IPS DF 4.7 (cell line): ENCODE measurements at regions not wholly inside any gene's neighbourhood (a gene's known extent, or its start where the extent isn't known, plus 50 kb on each side); places are given as distances from the start of the nearest gene placed in this dataset.

Source experiments
- DNase-seq: peaks from one replicate; pipeline ENCODE4 v3.0.0-alpha.2; 2013; ENCODE audit warnings: low spot score; ENCODE audit errors: extremely low read depth

DNA sequence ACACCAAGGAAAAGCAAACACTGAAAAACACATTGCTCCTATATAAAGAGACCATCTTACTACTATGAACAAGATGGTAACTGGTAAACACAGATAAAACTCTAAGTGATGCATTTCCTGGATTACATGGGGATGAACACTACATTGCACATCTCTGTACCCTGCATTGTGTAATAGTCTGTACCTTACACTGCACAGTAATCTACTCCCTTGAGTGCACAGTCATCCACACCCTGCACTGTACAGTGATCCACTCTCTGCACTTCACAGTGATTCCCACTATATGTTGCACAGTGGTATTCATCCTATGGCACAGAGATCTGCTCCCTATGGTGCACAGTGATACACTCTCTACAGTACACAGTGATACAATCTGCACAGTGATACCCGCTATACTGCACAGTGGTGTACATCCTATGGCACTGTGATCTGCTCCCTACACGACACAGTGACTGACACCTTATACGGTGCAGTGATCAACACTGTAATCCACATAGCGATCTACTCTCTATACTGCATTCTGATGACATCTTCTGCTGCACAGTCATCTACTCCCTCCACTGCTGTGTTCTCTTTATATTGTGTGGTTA is 462.2 kb upstream of the RGPD4 start:
- DNase-seq: no peak

DNA sequence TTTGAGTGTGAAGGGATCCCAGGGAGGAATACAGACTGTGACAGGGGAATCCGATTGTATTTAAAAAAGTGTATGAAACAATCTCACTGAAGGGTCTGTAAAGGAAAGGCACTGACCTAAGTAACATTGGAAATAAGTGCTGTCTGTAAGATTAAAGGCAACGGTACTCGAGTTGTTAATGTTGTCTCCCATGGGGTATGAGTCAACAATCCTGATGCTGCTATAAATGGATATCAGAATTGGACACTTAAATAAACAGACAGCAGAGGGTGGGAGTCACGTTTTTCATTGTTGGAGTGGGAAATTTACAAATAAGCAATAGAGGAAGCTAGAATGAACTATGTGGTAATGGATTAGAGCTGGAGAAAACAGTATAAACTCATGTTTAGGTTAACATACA is 452.4 kb upstream of the RGPD4 start:
- DNase-seq: no peak

DNA sequence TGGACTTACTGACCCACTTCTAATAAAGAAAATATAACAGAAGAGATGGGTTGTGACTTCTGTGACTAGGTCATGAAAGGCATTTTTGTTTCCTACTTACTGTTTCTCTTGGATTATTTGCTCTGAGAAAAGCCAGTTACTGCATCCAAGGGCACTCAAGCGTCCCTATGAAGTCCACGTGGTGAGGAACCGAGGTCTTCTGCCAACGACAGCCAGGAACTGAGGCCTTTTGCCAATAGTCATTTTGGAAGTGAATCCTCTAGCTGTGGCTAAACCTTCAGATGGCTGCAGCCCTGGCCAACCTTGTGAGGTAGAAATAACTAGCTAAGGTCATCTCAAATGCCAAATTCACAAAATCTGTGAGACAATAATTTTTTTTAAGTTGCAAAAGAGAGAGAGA is 449.8 kb upstream of the RGPD4 start:
- DNase-seq: no peak

DNA sequence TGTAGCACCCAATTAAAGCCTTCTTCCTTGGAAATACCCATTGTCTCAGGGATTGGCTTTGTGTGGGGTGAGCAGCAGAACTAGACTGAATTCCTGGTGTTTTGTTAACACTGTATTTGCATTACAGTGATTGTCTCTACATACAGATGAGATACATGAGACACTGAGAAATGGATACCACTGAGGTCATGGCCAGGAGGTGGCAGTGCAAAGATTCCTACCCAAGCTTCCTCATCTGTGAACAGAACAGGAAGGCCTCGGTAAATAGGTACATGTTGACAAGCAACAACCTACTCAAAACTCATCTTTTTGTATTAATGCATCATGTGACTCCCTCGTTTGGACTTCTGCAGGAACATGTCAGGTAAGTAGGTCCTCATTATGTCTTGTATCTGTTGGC is 445.8 kb upstream of the RGPD4 start:
- DNase-seq: no peak

DNA sequence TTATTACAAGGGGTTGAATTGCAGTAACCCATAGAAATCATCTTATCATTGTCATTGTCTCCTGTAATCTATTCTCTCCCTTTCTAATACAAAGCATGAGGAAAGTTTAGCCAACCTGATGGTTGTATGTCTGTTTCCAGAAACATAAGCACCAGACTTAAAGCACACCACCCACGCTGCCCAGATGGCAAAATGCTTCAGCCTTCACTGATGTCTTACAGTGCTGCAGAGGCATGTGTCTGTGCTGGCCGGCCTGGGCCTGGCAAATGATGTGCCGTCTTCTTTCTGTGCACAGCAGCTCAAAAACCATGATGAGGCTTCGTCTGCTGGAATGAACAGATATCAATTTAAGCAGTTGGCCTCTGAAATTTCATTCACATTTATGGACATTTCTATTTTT is 443.0 kb upstream of the RGPD4 start:
- no peak for DNase-seq

DNA sequence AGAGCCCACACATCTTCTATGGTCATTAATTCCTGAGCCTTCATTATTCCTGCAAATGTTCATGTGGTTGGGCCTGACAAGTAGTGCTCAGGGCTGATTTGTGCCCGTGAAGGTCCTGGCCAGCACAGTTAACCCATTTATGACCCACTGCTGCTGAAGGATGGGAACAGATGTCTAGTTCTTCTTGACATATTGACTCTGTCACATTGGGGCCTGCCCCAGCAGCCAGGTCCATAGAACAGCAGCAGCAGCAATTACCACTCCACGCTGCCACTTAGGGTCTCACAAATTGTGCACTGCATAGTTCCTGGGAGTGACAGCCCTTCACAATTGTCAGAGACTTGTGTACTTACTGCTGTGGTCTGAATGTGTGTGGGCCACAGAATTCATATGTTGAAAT is 442.3 kb upstream of the RGPD4 start:
- no peak for DNase-seq

DNA sequence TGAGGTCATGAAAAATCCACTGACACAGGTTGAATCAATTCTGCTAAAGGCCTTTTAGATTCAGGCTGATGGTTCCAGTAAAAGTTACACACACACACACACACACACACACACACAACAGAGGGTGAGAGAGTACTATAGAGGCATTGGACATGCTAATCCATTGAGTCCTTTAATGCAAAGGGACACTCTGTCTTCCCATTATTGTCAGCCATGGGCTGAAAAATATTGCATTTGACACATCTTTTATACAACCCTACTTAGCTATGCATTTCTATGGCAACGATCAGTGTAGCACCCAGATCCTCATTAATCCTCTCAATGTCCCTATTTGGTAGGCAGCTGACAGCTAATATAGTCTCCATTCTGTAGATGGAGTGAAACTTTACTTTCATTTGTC is 440.8 kb upstream of the RGPD4 start:
- DNase-seq: no peak

DNA sequence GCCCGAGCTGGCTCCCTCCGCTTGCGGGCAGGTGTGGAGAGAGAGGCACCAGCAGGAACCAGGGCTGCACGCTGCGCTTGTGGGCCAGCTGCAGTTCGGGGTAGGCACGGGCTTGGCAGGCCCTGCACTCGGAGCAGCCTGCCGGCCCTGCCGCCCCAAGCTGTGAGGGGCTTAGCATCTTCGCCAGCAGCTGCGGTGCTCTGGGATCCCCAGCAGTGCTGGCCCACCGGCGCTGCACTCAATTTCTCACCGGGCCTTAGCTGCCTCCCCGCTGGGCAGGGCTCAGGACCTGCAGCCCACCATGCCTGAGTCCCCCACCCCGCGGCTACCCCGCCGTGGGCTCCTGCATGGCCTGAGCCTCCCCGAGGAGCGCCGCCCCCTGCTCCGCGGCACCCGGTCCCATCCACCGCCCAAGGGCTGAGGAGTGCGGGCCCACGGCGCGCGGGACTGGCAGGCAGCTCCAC is 434.4 kb upstream of the RGPD4 start:
- no peak for DNase-seq

DNA sequence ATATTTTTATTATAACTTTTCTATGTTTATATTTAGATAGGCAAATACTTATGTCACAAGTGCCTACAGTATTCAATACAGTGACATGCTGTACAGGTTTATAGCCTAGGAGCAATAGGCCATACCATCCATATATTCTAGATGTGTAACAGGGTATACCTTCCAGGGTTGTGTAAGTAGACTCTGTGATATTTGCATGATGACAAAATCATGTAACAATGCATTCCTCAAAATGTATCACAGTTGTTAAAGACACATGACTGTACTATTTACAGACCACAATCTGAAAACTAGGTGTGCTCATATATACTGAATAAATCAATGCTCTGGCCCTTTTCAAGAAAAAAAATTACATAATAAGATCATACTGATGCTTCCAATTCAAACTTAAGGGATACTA is 433.2 kb upstream of the RGPD4 start:
- DNase-seq: no peak

DNA sequence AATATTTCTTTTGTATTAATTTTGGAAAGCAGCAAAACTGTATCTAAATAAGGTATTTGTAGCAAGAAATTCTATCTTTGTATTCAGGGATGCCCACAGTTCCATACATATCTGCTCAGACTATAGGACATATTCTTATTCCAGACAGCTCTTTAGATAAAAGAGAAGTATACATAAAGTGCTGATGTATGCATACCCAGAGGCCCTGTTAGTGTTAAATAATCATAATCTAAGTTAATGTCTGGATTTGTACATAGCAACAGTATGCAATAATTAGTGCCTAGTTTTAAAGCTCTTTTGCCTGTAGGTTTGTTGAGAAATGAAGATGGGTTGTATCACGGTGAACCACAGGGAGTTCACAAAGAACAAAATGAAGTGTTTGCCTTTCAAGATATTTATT is 428.0 kb upstream of the RGPD4 start:
- no peak for DNase-seq

DNA sequence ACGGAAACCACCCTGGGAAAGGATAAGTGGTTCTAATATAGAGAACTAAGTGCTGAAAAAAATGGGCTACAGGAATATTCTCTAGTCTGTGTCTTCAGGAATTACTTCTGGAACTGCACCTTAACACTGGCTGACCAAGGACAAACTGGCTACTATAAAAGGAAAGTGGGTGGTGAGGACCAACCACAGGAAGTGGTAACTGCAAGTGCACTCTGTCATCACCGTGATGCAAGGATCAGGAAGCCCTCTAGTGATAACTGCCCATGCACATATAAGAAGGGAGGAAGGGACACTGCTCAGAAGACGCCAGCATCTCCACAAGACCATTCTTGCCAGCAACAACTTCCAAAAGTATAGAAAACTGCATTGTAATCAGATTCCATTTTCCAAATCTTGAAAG is 424.4 kb upstream of the RGPD4 start:
- no peak for DNase-seq

DNA sequence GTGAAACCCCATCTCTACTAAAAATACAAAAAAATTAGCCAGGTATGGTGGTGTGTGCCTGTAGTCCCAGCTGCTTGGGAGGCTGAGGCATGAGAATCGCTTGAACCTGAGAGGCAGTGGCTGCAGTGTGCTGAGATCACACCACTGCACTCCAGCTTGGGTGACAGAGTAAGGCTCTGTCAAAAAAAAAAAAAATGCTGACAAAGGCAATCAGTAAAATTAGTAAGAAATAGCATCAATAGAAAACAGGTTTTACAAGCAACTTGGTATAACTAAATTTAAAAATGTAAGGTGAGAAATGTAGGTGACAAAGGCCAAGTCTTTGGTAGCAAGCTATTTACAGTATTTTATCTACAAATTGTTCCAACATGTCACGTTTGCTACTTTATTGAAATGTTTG is 421.4 kb upstream of the RGPD4 start:
- DNase-seq: no peak

DNA sequence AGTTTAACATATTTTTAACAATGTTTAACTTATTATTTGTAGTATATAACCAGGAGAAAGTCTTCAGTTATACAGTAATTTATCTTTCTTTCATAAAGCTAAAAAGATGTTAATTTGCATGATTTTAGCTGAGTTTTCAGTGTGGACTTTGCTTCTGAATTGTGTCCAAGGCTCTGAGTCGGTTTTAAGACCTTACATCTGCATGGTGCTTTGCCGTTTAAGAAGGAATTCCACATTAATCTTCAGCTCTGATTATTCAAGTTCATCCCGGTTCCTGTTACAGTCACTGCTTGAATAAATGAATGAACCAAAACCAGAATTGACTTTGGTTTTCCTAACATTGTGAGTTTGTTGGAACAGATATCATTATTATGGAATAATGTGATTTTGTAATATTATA is 419.7 kb upstream of the RGPD4 start:
- no peak for DNase-seq

DNA sequence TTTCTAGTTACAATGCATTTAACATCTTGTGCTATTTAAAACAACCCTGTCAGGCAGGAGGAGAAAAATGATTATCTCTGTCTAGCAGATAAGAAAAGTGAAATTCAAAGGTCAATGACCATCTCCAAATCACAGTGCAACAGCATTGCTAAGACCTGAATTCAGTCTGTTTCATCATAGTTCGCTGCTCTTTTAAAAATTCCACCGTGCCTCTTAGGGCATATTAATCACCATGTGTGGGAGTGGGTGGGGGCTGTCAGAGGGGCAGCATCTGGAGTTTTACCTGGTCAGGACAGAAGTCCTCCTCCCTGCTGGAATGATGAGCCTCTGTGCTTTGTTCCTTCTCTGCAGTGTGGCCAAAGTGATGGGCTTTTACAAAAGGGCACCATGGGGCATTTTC is 418.7 kb upstream of the RGPD4 start:
- DNase-seq: no peak

DNA sequence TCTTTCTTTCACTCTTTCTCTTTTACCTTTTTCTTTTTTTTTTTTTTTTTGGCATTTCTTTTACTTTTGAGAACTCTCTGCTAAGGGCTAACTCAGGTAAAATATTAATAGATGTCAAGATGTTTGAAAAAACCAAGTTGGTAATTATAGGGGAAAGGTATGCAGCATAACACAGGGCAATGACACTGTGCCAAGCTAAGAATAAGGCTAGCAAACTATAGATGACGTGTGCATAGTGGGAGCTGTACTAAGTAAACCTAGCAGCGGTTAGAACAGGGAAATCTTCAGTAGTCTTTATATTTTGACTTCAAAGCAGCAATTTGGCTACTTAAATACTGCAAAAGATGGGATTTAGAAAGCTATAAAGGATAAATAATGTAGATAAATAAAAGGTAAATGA is 415.4 kb upstream of the RGPD4 start:
- no peak for DNase-seq

DNA sequence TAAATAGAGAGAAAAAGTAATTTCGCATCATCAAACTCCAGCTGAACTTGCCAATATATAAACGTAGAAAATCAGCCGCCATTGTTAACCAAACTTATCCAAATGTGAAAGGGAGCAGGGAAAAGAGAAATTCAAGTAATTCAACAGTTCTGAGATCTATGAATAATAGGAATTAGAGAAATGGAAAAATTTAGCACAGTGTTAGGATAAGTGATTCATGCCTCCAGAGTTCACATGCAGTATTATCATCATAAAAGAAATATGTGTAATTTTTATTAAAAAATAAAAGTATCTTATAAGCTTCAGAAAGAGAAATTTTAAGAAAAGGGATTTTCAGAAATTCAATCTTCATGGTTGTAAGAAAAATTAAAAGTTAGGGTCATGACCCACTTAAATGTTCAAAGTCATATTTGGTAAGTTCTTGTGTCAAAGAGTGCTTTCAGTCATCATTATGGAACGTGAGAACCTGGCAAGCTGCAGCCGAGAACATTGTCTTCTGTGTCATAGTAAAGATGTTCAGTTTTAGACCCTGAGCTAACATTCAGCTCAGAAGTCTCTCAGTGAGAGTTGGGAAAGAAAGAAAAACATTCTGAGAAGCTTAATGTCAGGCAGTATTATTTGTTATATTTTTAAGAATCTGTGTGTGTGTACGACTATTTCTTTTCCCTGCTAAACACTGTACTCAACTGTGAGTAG is 414.3 kb upstream of the RGPD4 start:
- no peak for DNase-seq

DNA sequence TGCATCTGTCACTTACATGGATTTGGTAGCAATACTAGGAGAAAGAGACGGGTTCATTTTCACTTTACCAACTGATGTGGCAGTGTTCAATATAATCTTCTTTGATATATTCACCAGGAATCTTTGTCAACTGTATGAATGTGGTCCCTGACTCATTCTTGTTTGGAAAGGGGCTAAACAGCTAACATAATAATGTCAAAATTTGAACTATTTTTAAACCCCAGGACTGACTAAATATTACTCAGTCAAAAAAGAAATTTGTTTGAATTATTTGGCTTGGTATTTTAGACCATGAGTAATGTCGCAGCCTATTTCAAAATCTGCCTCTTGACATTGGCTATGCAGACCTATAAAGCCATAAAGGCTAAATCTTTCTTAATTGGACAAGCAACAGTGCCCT is 413.7 kb upstream of the RGPD4 start:
- no peak for DNase-seq

DNA sequence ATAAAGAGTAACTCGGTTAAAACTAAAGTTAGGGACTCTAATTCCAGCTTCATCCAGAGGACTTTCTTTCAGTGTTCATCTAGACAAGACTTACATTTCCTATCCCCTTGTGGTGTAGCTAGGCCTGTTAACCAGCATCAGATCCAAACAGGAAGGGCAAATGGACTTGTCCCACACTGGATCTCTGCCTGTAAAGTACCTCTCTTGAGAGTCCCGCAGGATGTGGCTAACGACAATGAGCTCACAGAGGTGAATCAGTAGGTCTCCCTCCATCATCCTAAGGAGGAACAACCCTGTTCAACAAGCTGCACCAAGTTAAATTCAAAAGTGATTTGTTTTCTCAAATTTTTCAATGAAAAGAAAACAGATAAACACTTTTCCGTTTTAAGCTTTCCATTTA is 412.3 kb upstream of the RGPD4 start:
- DNase-seq: no peak

DNA sequence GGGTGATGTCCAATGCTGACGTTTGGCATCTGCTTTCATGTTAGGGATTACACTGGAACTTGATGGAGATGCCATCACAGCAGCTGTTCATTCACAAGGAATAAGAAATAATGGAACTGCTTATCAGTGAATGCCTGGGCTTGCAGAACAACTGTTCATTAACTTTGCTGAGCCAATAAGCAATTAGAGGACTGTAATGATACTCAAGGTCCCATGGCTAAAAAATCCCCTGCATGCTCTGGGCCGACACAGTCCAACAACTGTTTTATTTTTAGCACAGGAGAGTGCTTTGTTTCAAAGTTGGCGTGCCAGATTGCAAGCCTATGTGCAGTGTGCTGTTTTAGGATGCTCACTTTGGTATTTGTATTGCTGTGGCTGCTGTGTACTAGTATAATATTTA is 408.0 kb upstream of the RGPD4 start:
- DNase-seq: no peak

DNA sequence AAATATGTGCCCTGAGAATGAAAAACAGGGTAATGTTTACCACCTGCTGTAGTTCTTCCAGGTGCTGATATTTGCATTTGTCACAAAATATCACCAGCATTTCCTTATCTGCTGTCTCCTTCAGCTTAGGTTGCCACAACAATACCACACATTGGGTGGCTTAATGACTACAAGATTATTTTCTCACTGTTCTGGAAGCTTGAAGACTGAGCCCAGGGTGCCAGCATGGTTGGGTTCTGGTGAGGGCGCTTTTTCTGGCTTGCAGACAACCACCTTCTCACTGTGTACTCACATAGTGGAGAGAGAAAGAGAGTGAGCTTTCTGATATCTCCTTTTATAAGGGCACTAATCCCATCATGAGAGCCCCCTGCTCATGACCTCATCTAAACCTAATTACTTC is 407.5 kb upstream of the RGPD4 start:
- DNase-seq: no peak

DNA sequence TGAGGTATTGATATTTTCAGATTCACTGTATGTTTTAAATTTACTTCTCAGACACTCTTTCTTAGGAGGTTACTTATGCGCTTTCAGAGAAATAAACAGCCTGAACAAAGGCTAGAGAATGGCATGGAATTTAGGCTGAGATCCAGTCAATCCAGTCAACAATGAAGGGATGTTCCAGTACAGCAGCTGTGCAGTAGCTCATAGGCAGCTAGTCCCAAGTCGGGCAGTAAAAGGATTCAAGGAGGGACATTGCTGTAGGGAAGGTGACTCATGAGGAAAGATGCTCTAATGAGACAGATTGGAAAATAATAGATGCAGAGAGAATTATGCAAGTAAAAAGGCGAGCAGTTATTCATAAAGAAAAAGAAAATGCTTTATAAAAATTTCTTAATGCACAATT is 397.9 kb upstream of the RGPD4 start:
- no peak for DNase-seq

DNA sequence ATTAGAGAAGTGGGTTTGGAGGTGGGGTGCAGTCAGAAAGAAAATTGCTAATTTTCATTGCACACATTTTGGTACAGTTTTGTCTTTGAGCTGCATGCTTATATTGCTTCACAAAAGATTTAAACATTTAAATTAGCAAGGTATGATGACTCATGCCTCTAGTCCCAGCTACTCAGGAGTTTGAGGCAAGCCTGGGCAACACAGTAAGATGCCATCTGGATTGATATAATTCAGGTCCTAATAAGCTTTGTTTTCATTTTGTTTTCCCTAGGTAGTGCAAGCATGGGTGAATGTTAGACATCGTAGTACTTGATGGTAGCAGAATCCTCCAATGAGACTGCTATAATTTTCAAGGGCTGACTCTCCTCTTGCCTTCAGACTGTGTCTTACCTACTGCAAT is 396.7 kb upstream of the RGPD4 start:
- DNase-seq: no peak

DNA sequence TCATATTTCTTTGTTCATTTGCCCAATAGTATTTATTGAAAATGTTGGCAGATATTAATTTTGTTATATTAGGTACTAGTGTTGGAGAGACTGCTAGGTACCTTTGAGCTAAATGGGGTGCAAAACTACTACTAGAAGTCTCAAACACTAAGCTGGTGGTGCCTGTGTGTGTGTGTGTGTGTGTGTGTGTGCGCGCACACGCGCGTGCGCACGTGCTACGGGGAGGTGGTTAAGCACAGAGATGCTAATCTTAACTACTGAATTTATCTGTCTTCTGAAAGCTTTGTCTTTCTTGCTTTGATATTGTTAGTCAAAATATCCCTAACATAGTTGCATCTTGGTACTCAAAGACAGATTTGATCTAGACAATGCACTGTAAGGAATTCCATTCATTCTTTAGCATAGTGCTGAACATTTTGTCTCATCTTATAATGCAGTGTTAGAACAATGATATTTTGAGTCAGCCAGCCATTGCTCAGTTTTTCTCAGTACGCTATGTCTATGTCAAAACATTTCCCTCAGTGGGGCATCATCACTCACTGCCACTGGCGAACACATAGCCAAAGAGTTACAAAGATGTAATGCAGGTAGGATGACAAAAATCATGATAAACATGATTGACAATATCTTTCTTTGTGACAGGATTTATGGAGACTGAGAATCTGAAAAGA is 396.0 kb upstream of the RGPD4 start:
- no peak for DNase-seq
